GM23338 (cell line): ENCODE measurements at regions not wholly inside any gene's neighbourhood (a gene's known extent, or its start where the extent isn't known, plus 50 kb on each side); places are given as distances from the start of the nearest gene placed in this dataset.

Source experiments
- ATAC-seq: fragments of 200-7000 bp; cut with Tn5 transposase; 3 replicates; pipeline ENCODE4 v1.9.1; 2020
- DNase-seq: peaks from one replicate; pipeline ENCODE4 v3.0.0-alpha.2; 2015; ENCODE audit warnings: low spot score
- H2AFZ ChIP-seq: fragments of 200-600 bp; sonication (generic); 2 replicates; pipeline ENCODE4 v1.8.0; 2016; ENCODE audit warnings: antibody characterized with exemption, mild to moderate bottlenecking, moderate library complexity
- H3F3A ChIP-seq: fragments of 200-600 bp; sonication (generic); replicated peaks from 2 replicates; pipeline ENCODE4 v1.8.0; 2017; ENCODE audit warnings: antibody characterized with exemption, mixed run types, low read depth
- H3K27ac ChIP-seq: fragments of 200-600 bp; sonication (generic); 2 replicates; pipeline ENCODE4 v1.6.1; 2016; ENCODE audit warnings: low read depth
- H3K27me3 ChIP-seq: fragments of 200-600 bp; sonication (generic); 2 replicates; pipeline ENCODE4 v1.8.0; 2016; ENCODE audit warnings: mild to moderate bottlenecking, mixed run types, moderate library complexity; ENCODE audit not compliant: insufficient read depth
- H3K36me3 ChIP-seq: fragments of 200-600 bp; sonication (generic); 2 replicates; pipeline ENCODE4 v1.8.0; 2016; ENCODE audit warnings: mild to moderate bottlenecking; ENCODE audit not compliant: insufficient read depth
- H3K4me1 ChIP-seq: fragments of 200-600 bp; sonication (generic); 2 replicates; pipeline ENCODE4 v1.8.0; 2016; ENCODE audit warnings: mild to moderate bottlenecking, moderate library complexity; ENCODE audit not compliant: insufficient read depth
- H3K4me2 ChIP-seq: fragments of 200-600 bp; sonication (generic); 2 replicates; pipeline ENCODE4 v1.7.1; 2017; ENCODE audit warnings: mixed run types
- H3K4me3 ChIP-seq: fragments of 200-600 bp; sonication (generic); 2 replicates; pipeline ENCODE4 v1.6.1; 2016; ENCODE audit warnings: mixed run types
- H3K79me2 ChIP-seq: fragments of 200-600 bp; sonication (generic); replicated peaks from 2 replicates; pipeline ENCODE4 v1.8.0; 2017; ENCODE audit warnings: mild to moderate bottlenecking; ENCODE audit not compliant: insufficient read depth
- H3K9me2 ChIP-seq: fragments of 200-600 bp; sonication (generic); 2 replicates; pipeline ENCODE4 v1.8.0; 2017; ENCODE audit not compliant: insufficient read depth
- H4K20me1 ChIP-seq: fragments of 200-600 bp; sonication (generic); replicated peaks from 2 replicates; pipeline ENCODE4 v1.8.0; 2017; ENCODE audit warnings: mild to moderate bottlenecking; ENCODE audit not compliant: insufficient read depth
- H3K27ac Mint-ChIP-seq: 2 replicates; pipeline ENCODE4 v1.8.0; 2020; ENCODE audit warnings: inconsistent platforms, mild to moderate bottlenecking, moderate library complexity, mixed read lengths
- H3K27me3 Mint-ChIP-seq: 3 replicates; pipeline ENCODE4 v1.8.0; 2022; ENCODE audit warnings: low read depth, mild to moderate bottlenecking, moderate library complexity, mixed read lengths, inconsistent platforms; ENCODE audit not compliant: insufficient read depth, poor library complexity
- H3K36me3 Mint-ChIP-seq: 3 replicates; pipeline ENCODE4 v1.8.0; 2021; ENCODE audit warnings: low read depth, mild to moderate bottlenecking, inconsistent platforms, moderate library complexity, mixed read lengths
- H3K4me1 Mint-ChIP-seq: 3 replicates; pipeline ENCODE4 v1.8.0; 2020; ENCODE audit warnings: mild to moderate bottlenecking, inconsistent platforms, mixed read lengths
- H3K4me3 Mint-ChIP-seq: 3 replicates; pipeline ENCODE4 v1.8.0; 2021; ENCODE audit warnings: moderate library complexity, mild to moderate bottlenecking, inconsistent platforms, mixed read lengths
- H3K9me3 Mint-ChIP-seq: 3 replicates; pipeline ENCODE4 v1.8.0; 2020; ENCODE audit warnings: moderate library complexity, mild to moderate bottlenecking, inconsistent platforms, mixed read lengths
- CREB1 ChIP-seq: fragments of 250-450 bp; sonication (Bioruptor Pico); IDR thresholded peaks from 2 replicates; pipeline ENCODE4 v1.5.0; 2020; ENCODE audit warnings: low read depth, mild to moderate bottlenecking, moderate library complexity
- CTCF ChIP-seq, 2 experiments: fragments of 200-600 bp in 1 of 2; sonication (generic) in 1 of 2; conservative IDR thresholded peaks; 2 replicates each; pipeline versions ENCODE4 v1.5.1 to v1.6.1; 2016 to 2017; ENCODE audit warnings: antibody characterized with exemption in 2 of 2, low read depth in 2 of 2, mild to moderate bottlenecking in 2 of 2, moderate library complexity in 1 of 2
- ETS1 ChIP-seq: IDR thresholded peaks from 2 replicates; pipeline ENCODE4 v1.6.1; 2016; ENCODE audit warnings: antibody characterized with exemption
- EZH2 ChIP-seq: fragments of 200-600 bp; sonication (generic); IDR thresholded peaks from one replicate; pipeline ENCODE4 v1.8.0; 2017; ENCODE audit warnings: antibody characterized with exemption, mild to moderate bottlenecking, low read depth; ENCODE audit not compliant: unreplicated experiment
- EZH2phosphoT487 ChIP-seq: fragments of 200-600 bp; sonication (generic); IDR thresholded peaks from one replicate; pipeline ENCODE4 v1.8.1; 2018; ENCODE audit warnings: antibody characterized with exemption; ENCODE audit not compliant: unreplicated experiment
- JUNB ChIP-seq: IDR thresholded peaks from one replicate; pipeline ENCODE4 v1.6.1; 2016; ENCODE audit warnings: antibody characterized with exemption; ENCODE audit not compliant: unreplicated experiment
- NANOG ChIP-seq: IDR thresholded peaks from 2 replicates; pipeline ENCODE4 v1.6.1; 2016; ENCODE audit warnings: antibody characterized with exemption, borderline replicate concordance
- POLR2AphosphoS5 ChIP-seq: IDR thresholded peaks from 2 replicates; pipeline ENCODE4 v1.6.1; 2016; ENCODE audit warnings: antibody characterized with exemption, low read depth
- STAT1 ChIP-seq: IDR thresholded peaks from one replicate; pipeline ENCODE4 v1.6.1; 2016; ENCODE audit warnings: antibody characterized with exemption; ENCODE audit not compliant: unreplicated experiment
- ZNF114 ChIP-seq: fragments of 250-450 bp; sonication (Bioruptor Pico); IDR thresholded peaks from 2 replicates; pipeline ENCODE4 v1.5.0; 2020; ENCODE audit warnings: mild to moderate bottlenecking, moderate library complexity
- ZNF331 ChIP-seq: fragments of 250-450 bp; sonication (Bioruptor Pico); IDR thresholded peaks from 2 replicates; pipeline ENCODE4 v1.5.0; 2020; ENCODE audit warnings: low read depth, mild to moderate bottlenecking, moderate library complexity
- TF ChIP-seq, protein P1 (sequence below): IDR thresholded peaks from one replicate; pipeline ENCODE4 v1.6.1; 2018; ENCODE audit warnings: antibody characterized with exemption; ENCODE audit not compliant: unreplicated experiment
- TF ChIP-seq, protein P2 (sequence below): fragments of 250-450 bp; sonication (Bioruptor Pico); IDR thresholded peaks from 2 replicates; pipeline ENCODE4 v1.5.0; 2020; ENCODE audit warnings: mild to moderate bottlenecking, moderate library complexity

DNA sequence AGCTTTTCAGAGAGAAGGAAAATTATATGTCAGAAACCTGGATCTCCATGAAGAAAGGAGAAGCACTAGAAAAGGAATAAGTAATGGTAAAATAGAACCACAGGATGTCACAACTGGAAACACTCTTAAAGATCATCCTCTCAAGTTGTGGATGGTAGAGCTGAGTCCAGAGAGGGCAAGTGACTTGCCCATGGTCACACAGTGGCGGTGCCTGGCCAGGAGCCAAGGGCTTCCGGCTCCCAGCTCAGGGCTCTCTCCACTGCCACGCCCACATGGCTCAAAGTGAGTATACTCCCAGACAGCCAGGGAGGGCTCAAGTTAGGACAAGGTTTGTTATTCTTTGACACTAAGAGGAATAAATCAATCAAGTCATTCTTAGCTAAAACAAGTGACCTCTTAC lies 159.8 kb downstream of the COPRS start (continued):
- TF ChIP-seq, protein P1, sequence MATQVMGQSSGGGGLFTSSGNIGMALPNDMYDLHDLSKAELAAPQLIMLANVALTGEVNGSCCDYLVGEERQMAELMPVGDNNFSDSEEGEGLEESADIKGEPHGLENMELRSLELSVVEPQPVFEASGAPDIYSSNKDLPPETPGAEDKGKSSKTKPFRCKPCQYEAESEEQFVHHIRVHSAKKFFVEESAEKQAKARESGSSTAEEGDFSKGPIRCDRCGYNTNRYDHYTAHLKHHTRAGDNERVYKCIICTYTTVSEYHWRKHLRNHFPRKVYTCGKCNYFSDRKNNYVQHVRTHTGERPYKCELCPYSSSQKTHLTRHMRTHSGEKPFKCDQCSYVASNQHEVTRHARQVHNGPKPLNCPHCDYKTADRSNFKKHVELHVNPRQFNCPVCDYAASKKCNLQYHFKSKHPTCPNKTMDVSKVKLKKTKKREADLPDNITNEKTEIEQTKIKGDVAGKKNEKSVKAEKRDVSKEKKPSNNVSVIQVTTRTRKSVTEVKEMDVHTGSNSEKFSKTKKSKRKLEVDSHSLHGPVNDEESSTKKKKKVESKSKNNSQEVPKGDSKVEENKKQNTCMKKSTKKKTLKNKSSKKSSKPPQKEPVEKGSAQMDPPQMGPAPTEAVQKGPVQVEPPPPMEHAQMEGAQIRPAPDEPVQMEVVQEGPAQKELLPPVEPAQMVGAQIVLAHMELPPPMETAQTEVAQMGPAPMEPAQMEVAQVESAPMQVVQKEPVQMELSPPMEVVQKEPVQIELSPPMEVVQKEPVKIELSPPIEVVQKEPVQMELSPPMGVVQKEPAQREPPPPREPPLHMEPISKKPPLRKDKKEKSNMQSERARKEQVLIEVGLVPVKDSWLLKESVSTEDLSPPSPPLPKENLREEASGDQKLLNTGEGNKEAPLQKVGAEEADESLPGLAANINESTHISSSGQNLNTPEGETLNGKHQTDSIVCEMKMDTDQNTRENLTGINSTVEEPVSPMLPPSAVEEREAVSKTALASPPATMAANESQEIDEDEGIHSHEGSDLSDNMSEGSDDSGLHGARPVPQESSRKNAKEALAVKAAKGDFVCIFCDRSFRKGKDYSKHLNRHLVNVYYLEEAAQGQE = no peak
- no peak for TF ChIP-seq ZNF114 (CRISPR knock-in tag)
- no peak for TF ChIP-seq POLR2AphosphoS5
- TF ChIP-seq ZNF331 (CRISPR knock-in tag) = no peak

DNA sequence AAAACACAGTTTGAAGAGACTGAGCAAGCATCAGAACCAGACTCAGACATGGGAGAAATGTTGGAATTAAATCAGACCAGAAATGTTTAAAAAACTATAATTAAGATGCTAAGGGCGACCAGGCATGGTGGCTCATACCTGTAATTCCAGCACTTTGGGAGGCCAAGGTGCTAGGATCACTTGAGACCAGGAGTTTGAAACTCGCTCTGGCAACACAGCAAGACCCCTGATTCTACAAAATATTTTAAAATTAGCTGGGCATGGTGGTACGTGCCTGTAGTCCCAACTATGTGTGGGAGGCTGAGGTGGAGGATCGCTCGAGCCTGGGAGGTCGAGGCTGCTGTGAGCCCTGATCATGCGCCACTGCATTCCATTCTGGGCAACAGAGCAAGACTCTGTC lies 160.3 kb downstream of the COPRS start:
- Histone ChIP-seq H3F3A (no peaks in the 10 kb centered on the region), H3K27me3 (no peaks in the 10 kb centered on the region), H4K20me1 (no peaks in the 10 kb centered on the region), H3K9me2 (no peaks in the 10 kb centered on the region), H2AFZ (no peak overlapping the region), H3K27ac (no peak overlapping the region), H3K4me3 (no peak overlapping the region), H3K36me3 (no peaks in the 10 kb centered on the region), H3K4me2 (no peak overlapping the region), H3K79me2 (no peaks in the 10 kb centered on the region), H3K4me1 (no peaks in the 10 kb centered on the region)
- ATAC-seq = no peak
- H3K27me3 Mint-ChIP-seq = peaks cover 8% of the 10 kb centered on the region
- H3K4me1 Mint-ChIP-seq = peaks cover 8% of the 10 kb centered on the region; the same call in 2 of the 3 replicates
- no peaks in the 10 kb centered on the region for H3K36me3 Mint-ChIP-seq
- no peak overlapping the region for H3K4me3 Mint-ChIP-seq
- no peak overlapping the region for H3K27ac Mint-ChIP-seq
- H3K9me3 Mint-ChIP-seq = no peaks in the 10 kb centered on the region
- DNase-seq = no peak
- TF ChIP-seq CREB1 (CRISPR knock-in tag) (no peak), ZNF331 (CRISPR knock-in tag) (no peak), POLR2AphosphoS5 (no peak), EZH2 (no peak), JUNB (no peak), ZNF114 (CRISPR knock-in tag) (no peak), STAT1 (no peak), CTCF (conservative IDR thresholded peaks at IDR 0.05; ENCODE audit: low read depth in 2 of 2) (no peak), EZH2phosphoT487 (no peak), ETS1 (no peak), NANOG (no peak)
- TF ChIP-seq, protein P2, sequence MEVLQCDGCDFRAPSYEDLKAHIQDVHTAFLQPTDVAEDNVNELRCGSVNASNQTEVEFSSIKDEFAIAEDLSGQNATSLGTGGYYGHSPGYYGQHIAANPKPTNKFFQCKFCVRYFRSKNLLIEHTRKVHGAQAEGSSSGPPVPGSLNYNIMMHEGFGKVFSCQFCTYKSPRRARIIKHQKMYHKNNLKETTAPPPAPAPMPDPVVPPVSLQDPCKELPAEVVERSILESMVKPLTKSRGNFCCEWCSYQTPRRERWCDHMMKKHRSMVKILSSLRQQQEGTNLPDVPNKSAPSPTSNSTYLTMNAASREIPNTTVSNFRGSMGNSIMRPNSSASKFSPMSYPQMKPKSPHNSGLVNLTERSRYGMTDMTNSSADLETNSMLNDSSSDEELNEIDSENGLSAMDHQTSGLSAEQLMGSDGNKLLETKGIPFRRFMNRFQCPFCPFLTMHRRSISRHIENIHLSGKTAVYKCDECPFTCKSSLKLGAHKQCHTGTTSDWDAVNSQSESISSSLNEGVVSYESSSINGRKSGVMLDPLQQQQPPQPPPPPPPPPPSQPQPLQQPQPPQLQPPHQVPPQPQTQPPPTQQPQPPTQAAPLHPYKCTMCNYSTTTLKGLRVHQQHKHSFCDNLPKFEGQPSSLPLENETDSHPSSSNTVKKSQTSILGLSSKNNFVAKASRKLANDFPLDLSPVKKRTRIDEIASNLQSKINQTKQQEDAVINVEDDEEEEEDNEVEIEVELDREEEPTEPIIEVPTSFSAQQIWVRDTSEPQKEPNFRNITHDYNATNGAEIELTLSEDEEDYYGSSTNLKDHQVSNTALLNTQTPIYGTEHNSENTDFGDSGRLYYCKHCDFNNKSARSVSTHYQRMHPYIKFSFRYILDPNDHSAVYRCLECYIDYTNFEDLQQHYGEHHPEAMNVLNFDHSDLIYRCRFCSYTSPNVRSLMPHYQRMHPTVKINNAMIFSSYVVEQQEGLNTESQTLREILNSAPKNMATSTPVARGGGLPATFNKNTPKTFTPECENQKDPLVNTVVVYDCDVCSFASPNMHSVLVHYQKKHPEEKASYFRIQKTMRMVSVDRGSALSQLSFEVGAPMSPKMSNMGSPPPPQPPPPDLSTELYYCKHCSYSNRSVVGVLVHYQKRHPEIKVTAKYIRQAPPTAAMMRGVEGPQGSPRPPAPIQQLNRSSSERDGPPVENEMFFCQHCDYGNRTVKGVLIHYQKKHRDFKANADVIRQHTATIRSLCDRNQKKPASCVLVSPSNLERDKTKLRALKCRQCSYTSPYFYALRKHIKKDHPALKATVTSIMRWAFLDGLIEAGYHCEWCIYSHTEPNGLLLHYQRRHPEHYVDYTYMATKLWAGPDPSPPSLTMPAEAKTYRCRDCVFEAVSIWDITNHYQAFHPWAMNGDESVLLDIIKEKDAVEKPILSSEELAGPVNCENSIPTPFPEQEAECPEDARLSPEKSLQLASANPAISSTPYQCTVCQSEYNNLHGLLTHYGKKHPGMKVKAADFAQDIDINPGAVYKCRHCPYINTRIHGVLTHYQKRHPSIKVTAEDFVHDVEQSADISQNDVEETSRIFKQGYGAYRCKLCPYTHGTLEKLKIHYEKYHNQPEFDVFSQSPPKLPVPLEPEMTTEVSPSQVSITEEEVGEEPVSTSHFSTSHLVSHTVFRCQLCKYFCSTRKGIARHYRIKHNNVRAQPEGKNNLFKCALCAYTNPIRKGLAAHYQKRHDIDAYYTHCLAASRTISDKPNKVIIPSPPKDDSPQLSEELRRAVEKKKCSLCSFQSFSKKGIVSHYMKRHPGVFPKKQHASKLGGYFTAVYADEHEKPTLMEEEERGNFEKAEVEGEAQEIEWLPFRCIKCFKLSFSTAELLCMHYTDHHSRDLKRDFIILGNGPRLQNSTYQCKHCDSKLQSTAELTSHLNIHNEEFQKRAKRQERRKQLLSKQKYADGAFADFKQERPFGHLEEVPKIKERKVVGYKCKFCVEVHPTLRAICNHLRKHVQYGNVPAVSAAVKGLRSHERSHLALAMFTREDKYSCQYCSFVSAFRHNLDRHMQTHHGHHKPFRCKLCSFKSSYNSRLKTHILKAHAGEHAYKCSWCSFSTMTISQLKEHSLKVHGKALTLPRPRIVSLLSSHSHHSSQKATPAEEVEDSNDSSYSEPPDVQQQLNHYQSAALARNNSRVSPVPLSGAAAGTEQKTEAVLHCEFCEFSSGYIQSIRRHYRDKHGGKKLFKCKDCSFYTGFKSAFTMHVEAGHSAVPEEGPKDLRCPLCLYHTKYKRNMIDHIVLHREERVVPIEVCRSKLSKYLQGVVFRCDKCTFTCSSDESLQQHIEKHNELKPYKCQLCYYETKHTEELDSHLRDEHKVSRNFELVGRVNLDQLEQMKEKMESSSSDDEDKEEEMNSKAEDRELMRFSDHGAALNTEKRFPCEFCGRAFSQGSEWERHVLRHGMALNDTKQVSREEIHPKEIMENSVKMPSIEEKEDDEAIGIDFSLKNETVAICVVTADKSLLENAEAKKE (CRISPR knock-in tag) = no peak
